ENCODE measurements at regions not wholly inside any gene's neighbourhood (a gene's known extent, or its start where the extent isn't known, plus 50 kb on each side); places are given as distances from the start of the nearest gene placed in this dataset.

DNA sequence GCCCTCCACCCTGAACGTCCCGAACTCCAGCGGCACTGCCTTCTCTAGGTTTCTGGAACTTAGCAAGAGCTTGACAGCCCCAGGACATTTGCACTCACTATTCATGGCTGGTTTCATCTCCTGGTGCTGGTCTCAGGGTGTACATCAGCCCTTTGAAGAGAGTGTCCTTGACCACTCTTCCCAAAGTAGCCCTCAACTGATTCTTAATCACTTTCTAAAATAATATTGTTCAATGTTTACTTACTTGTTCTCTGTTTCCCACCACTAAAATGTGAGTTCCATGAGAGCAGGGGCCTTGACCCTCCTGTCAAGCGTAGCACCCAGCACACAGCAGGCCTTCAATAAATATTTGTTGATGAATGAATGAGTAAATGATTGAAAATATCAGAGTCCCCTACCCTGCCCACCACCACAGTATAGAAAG is 262.5 kb downstream of the RHOU start (continued):
- TF ChIP-seq THAP11 (CRISPR knock-in tag; IDR thresholded peaks at IDR 0.05) (no peak; the same call in 1 of the 2 replicates), ZNF746 (CRISPR knock-in tag; IDR thresholded peaks at IDR 0.05) (no peak), SALL1 (CRISPR knock-in tag; IDR thresholded peaks at IDR 0.05) (peak; percentile 88), XRCC5 (optimal IDR thresholded peaks at IDR 0.05; ENCODE audit: low read length) (no peak), ZNF317 (CRISPR knock-in tag; IDR thresholded peaks at IDR 0.05) (no peak), ZNF224 (CRISPR knock-in tag; IDR thresholded peaks at IDR 0.05) (no peak), SPEN (CRISPR knock-in tag; IDR thresholded peaks at IDR 0.05; ENCODE audit: low read depth) (no peak), DNMT3B (CRISPR knock-in tag; conservative IDR thresholded peaks at IDR 0.05) (no peak), ZNF781 (CRISPR knock-in tag; IDR thresholded peaks at IDR 0.05; ENCODE audit: borderline replicate concordance, not compliant biosample characterization) (no peak), HCFC1 (IDR thresholded peaks at IDR 0.05; ENCODE audit: low read depth, low read length) (no peak), ZNF296 (CRISPR knock-in tag; conservative IDR thresholded peaks at IDR 0.05) (no peak), ZSCAN31 (CRISPR knock-in tag; IDR thresholded peaks at IDR 0.05; ENCODE audit: low read depth) (no peak), ASH2L (IDR thresholded peaks at IDR 0.05; ENCODE audit: insufficient read length, low read depth, low read length) (no peak), RBAK (CRISPR knock-in tag; IDR thresholded peaks at IDR 0.05) (no peak), ZNF883 (CRISPR knock-in tag; IDR thresholded peaks at IDR 0.05; ENCODE audit: not compliant biosample characterization) (no peak)
- TF ChIP-seq, protein P1, sequence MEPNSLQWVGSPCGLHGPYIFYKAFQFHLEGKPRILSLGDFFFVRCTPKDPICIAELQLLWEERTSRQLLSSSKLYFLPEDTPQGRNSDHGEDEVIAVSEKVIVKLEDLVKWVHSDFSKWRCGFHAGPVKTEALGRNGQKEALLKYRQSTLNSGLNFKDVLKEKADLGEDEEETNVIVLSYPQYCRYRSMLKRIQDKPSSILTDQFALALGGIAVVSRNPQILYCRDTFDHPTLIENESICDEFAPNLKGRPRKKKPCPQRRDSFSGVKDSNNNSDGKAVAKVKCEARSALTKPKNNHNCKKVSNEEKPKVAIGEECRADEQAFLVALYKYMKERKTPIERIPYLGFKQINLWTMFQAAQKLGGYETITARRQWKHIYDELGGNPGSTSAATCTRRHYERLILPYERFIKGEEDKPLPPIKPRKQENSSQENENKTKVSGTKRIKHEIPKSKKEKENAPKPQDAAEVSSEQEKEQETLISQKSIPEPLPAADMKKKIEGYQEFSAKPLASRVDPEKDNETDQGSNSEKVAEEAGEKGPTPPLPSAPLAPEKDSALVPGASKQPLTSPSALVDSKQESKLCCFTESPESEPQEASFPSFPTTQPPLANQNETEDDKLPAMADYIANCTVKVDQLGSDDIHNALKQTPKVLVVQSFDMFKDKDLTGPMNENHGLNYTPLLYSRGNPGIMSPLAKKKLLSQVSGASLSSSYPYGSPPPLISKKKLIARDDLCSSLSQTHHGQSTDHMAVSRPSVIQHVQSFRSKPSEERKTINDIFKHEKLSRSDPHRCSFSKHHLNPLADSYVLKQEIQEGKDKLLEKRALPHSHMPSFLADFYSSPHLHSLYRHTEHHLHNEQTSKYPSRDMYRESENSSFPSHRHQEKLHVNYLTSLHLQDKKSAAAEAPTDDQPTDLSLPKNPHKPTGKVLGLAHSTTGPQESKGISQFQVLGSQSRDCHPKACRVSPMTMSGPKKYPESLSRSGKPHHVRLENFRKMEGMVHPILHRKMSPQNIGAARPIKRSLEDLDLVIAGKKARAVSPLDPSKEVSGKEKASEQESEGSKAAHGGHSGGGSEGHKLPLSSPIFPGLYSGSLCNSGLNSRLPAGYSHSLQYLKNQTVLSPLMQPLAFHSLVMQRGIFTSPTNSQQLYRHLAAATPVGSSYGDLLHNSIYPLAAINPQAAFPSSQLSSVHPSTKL (CRISPR knock-in tag; IDR thresholded peaks at IDR 0.05): peak; percentile 84
- TF ChIP-seq, protein P2, sequence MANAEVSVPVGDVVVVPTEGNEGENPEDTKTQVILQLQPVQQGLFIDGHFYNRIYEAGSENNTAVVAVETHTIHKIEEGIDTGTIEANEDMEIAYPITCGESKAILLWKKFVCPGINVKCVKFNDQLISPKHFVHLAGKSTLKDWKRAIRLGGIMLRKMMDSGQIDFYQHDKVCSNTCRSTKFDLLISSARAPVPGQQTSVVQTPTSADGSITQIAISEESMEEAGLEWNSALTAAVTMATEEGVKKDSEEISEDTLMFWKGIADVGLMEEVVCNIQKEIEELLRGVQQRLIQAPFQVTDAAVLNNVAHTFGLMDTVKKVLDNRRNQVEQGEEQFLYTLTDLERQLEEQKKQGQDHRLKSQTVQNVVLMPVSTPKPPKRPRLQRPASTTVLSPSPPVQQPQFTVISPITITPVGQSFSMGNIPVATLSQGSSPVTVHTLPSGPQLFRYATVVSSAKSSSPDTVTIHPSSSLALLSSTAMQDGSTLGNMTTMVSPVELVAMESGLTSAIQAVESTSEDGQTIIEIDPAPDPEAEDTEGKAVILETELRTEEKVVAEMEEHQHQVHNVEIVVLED (CRISPR knock-in tag; IDR thresholded peaks at IDR 0.05; ENCODE audit: borderline replicate concordance): no peak
- TF ChIP-seq, protein P3, sequence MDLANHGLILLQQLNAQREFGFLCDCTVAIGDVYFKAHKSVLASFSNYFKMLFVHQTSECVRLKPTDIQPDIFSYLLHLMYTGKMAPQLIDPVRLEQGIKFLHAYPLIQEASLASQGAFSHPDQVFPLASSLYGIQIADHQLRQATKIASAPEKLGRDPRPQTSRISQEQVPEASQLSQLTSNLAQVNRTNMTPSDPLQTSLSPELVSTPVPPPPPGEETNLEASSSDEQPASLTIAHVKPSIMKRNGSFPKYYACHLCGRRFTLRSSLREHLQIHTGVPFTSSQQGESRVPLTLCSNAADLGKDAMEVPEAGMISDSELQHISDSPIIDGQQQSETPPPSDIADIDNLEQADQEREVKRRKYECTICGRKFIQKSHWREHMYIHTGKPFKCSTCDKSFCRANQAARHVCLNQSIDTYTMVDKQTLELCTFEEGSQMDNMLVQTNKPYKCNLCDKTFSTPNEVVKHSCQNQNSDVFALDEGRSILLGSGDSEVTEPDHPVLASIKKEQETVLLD (CRISPR knock-in tag; IDR thresholded peaks at IDR 0.05; ENCODE audit: low read depth): no peak
- TF ChIP-seq, protein P4, sequence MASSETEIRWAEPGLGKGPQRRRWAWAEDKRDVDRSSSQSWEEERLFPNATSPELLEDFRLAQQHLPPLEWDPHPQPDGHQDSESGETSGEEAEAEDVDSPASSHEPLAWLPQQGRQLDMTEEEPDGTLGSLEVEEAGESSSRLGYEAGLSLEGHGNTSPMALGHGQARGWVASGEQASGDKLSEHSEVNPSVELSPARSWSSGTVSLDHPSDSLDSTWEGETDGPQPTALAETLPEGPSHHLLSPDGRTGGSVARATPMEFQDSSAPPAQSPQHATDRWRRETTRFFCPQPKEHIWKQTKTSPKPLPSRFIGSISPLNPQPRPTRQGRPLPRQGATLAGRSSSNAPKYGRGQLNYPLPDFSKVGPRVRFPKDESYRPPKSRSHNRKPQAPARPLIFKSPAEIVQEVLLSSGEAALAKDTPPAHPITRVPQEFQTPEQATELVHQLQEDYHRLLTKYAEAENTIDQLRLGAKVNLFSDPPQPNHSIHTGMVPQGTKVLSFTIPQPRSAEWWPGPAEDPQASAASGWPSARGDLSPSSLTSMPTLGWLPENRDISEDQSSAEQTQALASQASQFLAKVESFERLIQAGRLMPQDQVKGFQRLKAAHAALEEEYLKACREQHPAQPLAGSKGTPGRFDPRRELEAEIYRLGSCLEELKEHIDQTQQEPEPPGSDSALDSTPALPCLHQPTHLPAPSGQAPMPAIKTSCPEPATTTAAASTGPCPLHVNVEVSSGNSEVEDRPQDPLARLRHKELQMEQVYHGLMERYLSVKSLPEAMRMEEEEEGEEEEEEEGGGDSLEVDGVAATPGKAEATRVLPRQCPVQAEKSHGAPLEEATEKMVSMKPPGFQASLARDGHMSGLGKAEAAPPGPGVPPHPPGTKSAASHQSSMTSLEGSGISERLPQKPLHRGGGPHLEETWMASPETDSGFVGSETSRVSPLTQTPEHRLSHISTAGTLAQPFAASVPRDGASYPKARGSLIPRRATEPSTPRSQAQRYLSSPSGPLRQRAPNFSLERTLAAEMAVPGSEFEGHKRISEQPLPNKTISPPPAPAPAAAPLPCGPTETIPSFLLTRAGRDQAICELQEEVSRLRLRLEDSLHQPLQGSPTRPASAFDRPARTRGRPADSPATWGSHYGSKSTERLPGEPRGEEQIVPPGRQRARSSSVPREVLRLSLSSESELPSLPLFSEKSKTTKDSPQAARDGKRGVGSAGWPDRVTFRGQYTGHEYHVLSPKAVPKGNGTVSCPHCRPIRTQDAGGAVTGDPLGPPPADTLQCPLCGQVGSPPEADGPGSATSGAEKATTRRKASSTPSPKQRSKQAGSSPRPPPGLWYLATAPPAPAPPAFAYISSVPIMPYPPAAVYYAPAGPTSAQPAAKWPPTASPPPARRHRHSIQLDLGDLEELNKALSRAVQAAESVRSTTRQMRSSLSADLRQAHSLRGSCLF (CRISPR knock-in tag; IDR thresholded peaks at IDR 0.05; ENCODE audit: borderline replicate concordance): no peak

Data from HepG2 (cell line).